H9 (cell line): ENCODE measurements at regions not wholly inside any gene's neighbourhood (a gene's known extent, or its start where the extent isn't known, plus 50 kb on each side); places are given as distances from the start of the nearest gene placed in this dataset.

Experiments
- DNase-seq: peaks from one replicate; pipeline ENCODE4 v3.0.0-alpha.2; 2017
- H2AFZ ChIP-seq: one replicate; pipeline ENCODE4 v1.6.1; 2013; ENCODE audit warnings: mild to moderate bottlenecking, low read length, control low read depth, moderate library complexity
- H2AK5ac ChIP-seq: 2 replicates; pipeline ENCODE4 v1.6.1; 2013; ENCODE audit warnings: low read length, control low read depth, mixed read lengths; ENCODE audit not compliant: insufficient read length
- H2BK120ac ChIP-seq: one replicate; pipeline ENCODE4 v1.6.1; 2013; ENCODE audit warnings: low read depth, mild to moderate bottlenecking, low read length, control low read depth, inconsistent platforms; ENCODE audit not compliant: poor library complexity, severe bottlenecking
- H2BK12ac ChIP-seq: 2 replicates; pipeline ENCODE4 v1.6.1; 2013; ENCODE audit warnings: low read length, control low read depth, mixed read lengths, low read depth; ENCODE audit not compliant: insufficient read length
- H2BK15ac ChIP-seq: 2 replicates; pipeline ENCODE4 v1.6.1; 2013; ENCODE audit warnings: low read depth, low read length, control low read depth
- H2BK20ac ChIP-seq: one replicate; pipeline ENCODE4 v1.6.1; 2013; ENCODE audit warnings: low read depth, mild to moderate bottlenecking, low read length, control low read depth, inconsistent platforms; ENCODE audit not compliant: poor library complexity, severe bottlenecking
- H2BK5ac ChIP-seq: 2 replicates; pipeline ENCODE4 v1.6.1; 2013; ENCODE audit warnings: low read length, control low read depth, mixed read lengths; ENCODE audit not compliant: insufficient read length
- H3K14ac ChIP-seq: 2 replicates; pipeline ENCODE4 v1.6.1; 2013; ENCODE audit warnings: low read length, control low read depth; ENCODE audit not compliant: insufficient read depth
- H3K18ac ChIP-seq: 2 replicates; pipeline ENCODE4 v1.6.1; 2013; ENCODE audit warnings: low read depth, mild to moderate bottlenecking, mixed read lengths, low read length, control low read depth; ENCODE audit not compliant: insufficient read length
- H3K23ac ChIP-seq: 2 replicates; pipeline ENCODE4 v1.6.1; 2013; ENCODE audit warnings: low read length, control low read depth, mixed read lengths, low read depth; ENCODE audit not compliant: insufficient read length
- H3K23me2 ChIP-seq: 2 replicates; pipeline ENCODE4 v1.6.1; 2013; ENCODE audit warnings: low read depth, mild to moderate bottlenecking, mixed read lengths, low read length, control low read depth; ENCODE audit not compliant: insufficient read length, poor library complexity, severe bottlenecking
- H3K27ac ChIP-seq: 2 replicates; pipeline ENCODE4 v1.5.1; 2013; ENCODE audit warnings: low read length, control low read depth, mixed read lengths, low read depth; ENCODE audit not compliant: insufficient read length
- H3K27me3 ChIP-seq: 2 replicates; pipeline ENCODE4 v1.6.1; 2013; ENCODE audit warnings: low read length, control low read depth, inconsistent platforms; ENCODE audit not compliant: insufficient read depth
- H3K4ac ChIP-seq: 2 replicates; pipeline ENCODE4 v1.6.1; 2013; ENCODE audit warnings: low read depth, mild to moderate bottlenecking, control low read depth, inconsistent platforms, low read length, moderate library complexity
- H3K4me1 ChIP-seq: 2 replicates; pipeline ENCODE4 v1.6.1; 2013; ENCODE audit warnings: low read length, control low read depth, inconsistent platforms; ENCODE audit not compliant: insufficient read depth
- H3K4me2 ChIP-seq: 2 replicates; pipeline ENCODE4 v1.6.1; 2013; ENCODE audit warnings: low read length, control low read depth, mixed read lengths; ENCODE audit not compliant: insufficient read length, insufficient read depth
- H3K56ac ChIP-seq: 2 replicates; pipeline ENCODE4 v1.6.1; 2013; ENCODE audit warnings: low read depth, mild to moderate bottlenecking, mixed read lengths, low read length, control low read depth; ENCODE audit not compliant: insufficient read length
- H3K79me1 ChIP-seq: 2 replicates; pipeline ENCODE4 v1.6.1; 2013; ENCODE audit warnings: low read depth, mild to moderate bottlenecking, moderate library complexity, low read length, control low read depth, inconsistent platforms; ENCODE audit not compliant: insufficient read depth, poor library complexity, severe bottlenecking
- H3K79me2 ChIP-seq: 2 replicates; pipeline ENCODE4 v1.6.1; 2013; ENCODE audit warnings: low read length, control low read depth, inconsistent platforms; ENCODE audit not compliant: insufficient read depth
- H3K9ac ChIP-seq: 2 replicates; pipeline ENCODE4 v1.6.1; 2013; ENCODE audit warnings: low read length, control low read depth, mixed read lengths; ENCODE audit not compliant: insufficient read length; ENCODE audit errors: extremely low read depth
- H3K9me3 ChIP-seq: one replicate; pipeline ENCODE4 v1.6.1; 2013; ENCODE audit warnings: low read depth, low read length, inconsistent platforms; ENCODE audit not compliant: control insufficient read depth
- H3T11ph ChIP-seq: one replicate; pipeline ENCODE4 v1.6.1; 2013; ENCODE audit warnings: mild to moderate bottlenecking, low read length, control low read depth, inconsistent platforms
- H4K20me1 ChIP-seq: one replicate; pipeline ENCODE4 v1.6.1; 2013; ENCODE audit not compliant: control insufficient read depth, insufficient read length, insufficient read depth
- H4K5ac ChIP-seq: 2 replicates; pipeline ENCODE4 v1.6.1; 2013; ENCODE audit warnings: low read depth, mild to moderate bottlenecking, mixed read lengths, low read length, control low read depth; ENCODE audit not compliant: insufficient read length
- H4K8ac ChIP-seq: replicated peaks from 2 replicates; pipeline ENCODE4 v1.6.1; 2013; ENCODE audit warnings: low read length, control low read depth, mixed read lengths, low read depth; ENCODE audit not compliant: insufficient read length
- H4K91ac ChIP-seq: 2 replicates; pipeline ENCODE4 v1.6.1; 2013; ENCODE audit warnings: low read depth, mild to moderate bottlenecking, moderate library complexity, mixed read lengths, low read length, control low read depth; ENCODE audit not compliant: insufficient read length
- H3K27ac Mint-ChIP-seq, 3 experiments: 2 replicates in 2 of 3; 3 replicates in 1 of 3; pipeline ENCODE4 v1.8.0; 2020 to 2021; ENCODE audit warnings: mixed read lengths in 3 of 3, mild to moderate bottlenecking in 1 of 3, moderate library complexity in 1 of 3
- H3K27me3 Mint-ChIP-seq: 2 replicates; pipeline ENCODE4 v1.8.0; 2021; ENCODE audit warnings: low read depth, mild to moderate bottlenecking, moderate library complexity, mixed read lengths
- H3K36me3 Mint-ChIP-seq, 3 experiments: 2 replicates in 2 of 3; 3 replicates in 1 of 3; pipeline ENCODE4 v1.8.0; 2020 to 2021; ENCODE audit warnings: low read depth in 3 of 3, mixed read lengths in 3 of 3; ENCODE audit not compliant: insufficient read depth in 1 of 3
- H3K4me1 Mint-ChIP-seq, 2 experiments: 2 replicates each; pipeline ENCODE4 v1.8.0; 2020; ENCODE audit warnings: mixed read lengths in 2 of 2
- H3K4me3 Mint-ChIP-seq, 2 experiments: 2 replicates in 1 of 2; 3 replicates in 1 of 2; pipeline ENCODE4 v1.8.0; 2020 to 2021; ENCODE audit warnings: mild to moderate bottlenecking in 2 of 2, mixed read lengths in 2 of 2, moderate library complexity in 1 of 2
- H3K9me3 Mint-ChIP-seq, 2 experiments: 2 replicates in 1 of 2; 3 replicates in 1 of 2; pipeline ENCODE4 v1.8.0; 2020; ENCODE audit warnings: mild to moderate bottlenecking in 2 of 2, mixed read lengths in 2 of 2, moderate library complexity in 1 of 2
- CTCF ChIP-seq: fragments of 200-600 bp; sonication (generic); conservative IDR thresholded peaks from 3 replicates; pipeline ENCODE4 v1.8.0; 2021; ENCODE audit warnings: antibody characterized with exemption, mild to moderate bottlenecking
- WGBS: extraction: QIAGEN DNeasy Blood & Tissue Kit; methylation state at CpG from one replicate; pipeline ENCODE4 v1.1.7; 2013; ENCODE audit warnings: missing lambda C conversion rate, low lambda C conversion rate, mixed read lengths; ENCODE audit not compliant: insufficient read length; ENCODE audit errors: extremely low coverage; 5-methylcytosine and 5-hydroxymethylcytosine counted together

- no peak overlapping the region for H2BK12ac ChIP-seq
- no peak overlapping the region for H3K4me3 Mint-ChIP-seq
These were observed 204.5 kb upstream of the GHITM start for GRCh38 chr10:83934641-83935338.

More at GRCh38 chr10:83934641-83935338, 204.5 kb upstream of the GHITM start:
- Histone ChIP-seq H3K23ac (no peak overlapping the region), H4K20me1 (no peaks in the 10 kb centered on the region), H3K18ac (no peak overlapping the region), H3K9ac (no peak overlapping the region), H2BK20ac (no peak overlapping the region), H3K9me3 (no peaks in the 10 kb centered on the region), H3K79me2 (no peaks in the 10 kb centered on the region), H3K23me2 (no peaks in the 10 kb centered on the region), H4K8ac (no peak overlapping the region), H3K4me1 (no peaks in the 10 kb centered on the region), H3K56ac (no peak overlapping the region), H2BK120ac (no peak overlapping the region), H3K27me3 (no peaks in the 10 kb centered on the region), H2AFZ (no peak overlapping the region), H2BK15ac (no peak overlapping the region), H4K91ac (no peak overlapping the region), H3K4me2 (no peak overlapping the region), H3K79me1 (no peaks in the 10 kb centered on the region), H2BK5ac (no peak overlapping the region), H3K14ac (no peak overlapping the region), H3T11ph (no peak overlapping the region), H3K4ac (no peak overlapping the region), H2AK5ac (no peak overlapping the region), H3K27ac (no peak overlapping the region), H4K5ac (no peak overlapping the region)
- WGBS, result no CpG with 5 or more reads among the region's 5 CpGs
- Mint-ChIP-seq H3K9me3 (no peaks in the 10 kb centered on the region), H3K4me1 (peaks cover 13 to 20% of the 10 kb centered on the region in 2 experiments), H3K27me3 (peaks cover 24% of the 10 kb centered on the region), H3K27ac (no peak overlapping the region), H3K36me3 (no peaks in the 10 kb centered on the region)
- no peak for TF ChIP-seq CTCF
- DNase-seq, result no peak
